ENCODE measurements at regions not wholly inside any gene's neighbourhood (a gene's known extent, or its start where the extent isn't known, plus 50 kb on each side); places are given as distances from the start of the nearest gene placed in this dataset.

DNA sequence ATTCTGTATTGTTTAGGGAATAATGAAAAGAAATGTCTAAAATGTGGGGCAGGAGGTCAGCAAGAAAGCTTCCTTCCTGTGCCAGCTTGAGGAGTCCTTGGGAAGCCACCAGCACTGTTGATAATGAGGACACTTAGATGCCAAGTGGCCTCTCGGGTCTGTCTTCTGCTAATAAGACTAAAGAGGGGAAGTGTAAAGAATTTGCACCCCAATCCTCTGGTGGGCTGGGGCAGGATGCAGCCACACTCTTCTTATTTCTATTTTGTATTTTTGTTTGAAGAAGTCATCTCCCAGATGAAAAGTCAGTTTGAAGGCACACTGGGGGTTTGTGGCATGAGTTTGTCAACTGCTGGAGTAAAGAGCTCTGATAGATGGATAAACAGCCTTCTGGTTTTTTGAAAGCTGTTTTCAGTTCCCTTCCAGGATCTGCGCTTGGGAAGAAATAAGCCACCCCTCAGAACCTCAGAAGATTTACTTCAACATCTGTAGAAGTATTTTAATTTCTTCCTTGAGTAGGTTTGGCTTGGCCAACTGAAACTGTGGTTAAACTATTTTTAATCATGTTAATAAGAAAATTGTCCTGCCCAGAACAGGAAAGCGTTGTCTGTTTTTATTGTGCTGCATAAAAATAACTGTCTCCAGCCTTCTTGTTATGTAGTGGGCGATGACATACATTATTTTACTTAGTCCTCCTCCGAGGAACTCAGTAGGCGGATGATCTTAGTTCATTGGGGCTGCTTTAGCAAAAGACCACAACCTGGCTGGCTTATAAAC lies 128.8 kb upstream of the GPR26 start:
- TF ChIP-seq, protein P1, sequence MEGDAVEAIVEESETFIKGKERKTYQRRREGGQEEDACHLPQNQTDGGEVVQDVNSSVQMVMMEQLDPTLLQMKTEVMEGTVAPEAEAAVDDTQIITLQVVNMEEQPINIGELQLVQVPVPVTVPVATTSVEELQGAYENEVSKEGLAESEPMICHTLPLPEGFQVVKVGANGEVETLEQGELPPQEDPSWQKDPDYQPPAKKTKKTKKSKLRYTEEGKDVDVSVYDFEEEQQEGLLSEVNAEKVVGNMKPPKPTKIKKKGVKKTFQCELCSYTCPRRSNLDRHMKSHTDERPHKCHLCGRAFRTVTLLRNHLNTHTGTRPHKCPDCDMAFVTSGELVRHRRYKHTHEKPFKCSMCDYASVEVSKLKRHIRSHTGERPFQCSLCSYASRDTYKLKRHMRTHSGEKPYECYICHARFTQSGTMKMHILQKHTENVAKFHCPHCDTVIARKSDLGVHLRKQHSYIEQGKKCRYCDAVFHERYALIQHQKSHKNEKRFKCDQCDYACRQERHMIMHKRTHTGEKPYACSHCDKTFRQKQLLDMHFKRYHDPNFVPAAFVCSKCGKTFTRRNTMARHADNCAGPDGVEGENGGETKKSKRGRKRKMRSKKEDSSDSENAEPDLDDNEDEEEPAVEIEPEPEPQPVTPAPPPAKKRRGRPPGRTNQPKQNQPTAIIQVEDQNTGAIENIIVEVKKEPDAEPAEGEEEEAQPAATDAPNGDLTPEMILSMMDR (IDR thresholded peaks at IDR 0.05), result no peak
- TF ChIP-seq EP300 (IDR thresholded peaks at IDR 0.05) (no peak), POLR2AphosphoS5 (IDR thresholded peaks at IDR 0.05) (no peak), POLR2A (IDR thresholded peaks at IDR 0.05) (no peak)
- Histone ChIP-seq H3K9me3 (peaks cover 0 to 3% (median 0%) of the 10 kb centered on the region in 4 donors), H3K27ac (no peak overlapping the region), H3K27me3 (no peaks in the 10 kb centered on the region), H3K4me1 (no peaks in the 10 kb centered on the region), H3K36me3 (no peaks in the 10 kb centered on the region), H3K4me3 (no peak overlapping the region)
- WGBS, 5 donors, result 82 to 88% (median 83%) methylated on average over 6 of the region's 6 CpGs
- intact Hi-C loops (cut with DNase I; ENCODE audit: low total_unique reads), result no loop called here
- DNase-seq, result no peak

DNA sequence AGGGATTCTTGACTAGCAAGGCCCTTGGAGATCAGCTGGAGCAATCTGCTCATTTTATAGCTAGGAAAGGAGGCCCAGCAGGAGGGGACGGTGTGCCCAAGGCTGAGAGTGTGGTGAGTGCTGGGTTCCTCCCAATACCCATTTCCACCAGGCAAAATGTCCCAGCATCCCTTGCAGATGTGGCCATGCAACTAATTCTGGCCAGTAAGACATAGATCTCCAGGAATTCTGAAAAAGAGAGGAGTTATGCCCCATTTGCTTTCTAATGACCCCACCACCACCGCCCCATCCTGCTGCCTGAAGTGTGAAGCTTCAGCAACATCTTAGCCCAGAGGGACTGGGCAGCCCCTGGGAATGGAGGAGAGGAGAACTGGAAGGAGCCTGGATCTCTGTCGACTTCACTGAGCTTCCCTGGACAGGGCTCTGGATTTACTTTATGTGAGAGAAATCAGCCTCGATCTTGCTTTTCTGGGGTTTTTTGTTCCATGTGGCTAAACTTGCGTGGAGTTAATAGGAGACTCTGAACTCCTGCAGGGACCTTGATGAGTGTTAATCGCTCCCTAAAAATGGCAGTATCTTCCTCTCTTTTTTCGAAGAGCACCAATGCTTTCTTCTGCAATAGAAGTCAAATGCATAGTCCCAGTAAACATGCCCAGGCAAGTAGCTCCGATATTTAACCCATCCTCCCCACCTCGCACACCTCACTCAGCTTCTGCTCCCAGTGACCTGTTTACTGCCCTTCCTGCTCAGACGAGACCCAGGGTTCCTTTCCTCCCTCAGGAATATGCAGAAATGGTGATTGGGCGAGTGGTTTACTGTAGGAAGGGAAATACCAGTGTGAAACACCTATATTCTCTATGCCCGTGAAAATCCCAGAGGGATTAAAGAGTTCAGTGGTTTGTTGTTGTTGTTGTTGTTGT lies 127.5 kb upstream of the GPR26 start:
- TF ChIP-seq POLR2A (IDR thresholded peaks at IDR 0.05) (no peak), POLR2AphosphoS5 (IDR thresholded peaks at IDR 0.05) (no peak), EP300 (IDR thresholded peaks at IDR 0.05) (no peak)
- TF ChIP-seq, protein P1 (IDR thresholded peaks at IDR 0.05), result no peak
- H3K36me3 ChIP-seq, result no peaks in the 10 kb centered on the region
- no peaks in the 10 kb centered on the region for H3K4me1 ChIP-seq
- peaks cover 0 to 3% (median 0%) of the 10 kb centered on the region in 4 donors for H3K9me3 ChIP-seq
- 50 to 55% (median 55%) methylated on average over 12 of the region's 12 CpGs for WGBS, 5 donors
- no peak for DNase-seq
- intact Hi-C loops (cut with DNase I; ENCODE audit: low total_unique reads), result no loop called here
- no peak overlapping the region for H3K27ac ChIP-seq
- no peaks in the 10 kb centered on the region for H3K27me3 ChIP-seq
- H3K4me3 ChIP-seq, result no peak overlapping the region

DNA sequence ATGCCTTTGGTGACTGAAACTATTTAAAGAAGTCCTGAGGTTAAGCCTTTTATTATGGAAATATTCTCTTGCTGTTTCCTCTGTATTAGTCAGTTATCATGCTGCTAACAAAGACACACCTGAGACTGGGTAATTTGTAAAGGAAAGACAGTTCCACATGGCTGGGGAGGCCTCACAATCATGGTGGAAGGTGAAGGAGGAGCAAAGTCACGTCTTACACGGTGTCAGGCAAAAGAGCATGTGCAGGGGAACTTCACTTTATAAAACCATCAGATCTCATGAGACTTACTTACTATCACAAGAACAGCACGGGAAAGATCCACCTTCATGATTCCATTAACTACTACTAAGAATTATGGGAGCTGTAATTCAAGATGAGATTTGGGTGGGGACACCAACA lies 121.2 kb upstream of the GPR26 start:
- TF ChIP-seq EP300 (IDR thresholded peaks at IDR 0.05) (no peak), POLR2AphosphoS5 (IDR thresholded peaks at IDR 0.05) (no peak), POLR2A (IDR thresholded peaks at IDR 0.05) (no peak)
- TF ChIP-seq, protein P1 (IDR thresholded peaks at IDR 0.05), result no peak
- intact Hi-C loops (cut with DNase I; ENCODE audit: low total_unique reads), result no loop called here

DNA sequence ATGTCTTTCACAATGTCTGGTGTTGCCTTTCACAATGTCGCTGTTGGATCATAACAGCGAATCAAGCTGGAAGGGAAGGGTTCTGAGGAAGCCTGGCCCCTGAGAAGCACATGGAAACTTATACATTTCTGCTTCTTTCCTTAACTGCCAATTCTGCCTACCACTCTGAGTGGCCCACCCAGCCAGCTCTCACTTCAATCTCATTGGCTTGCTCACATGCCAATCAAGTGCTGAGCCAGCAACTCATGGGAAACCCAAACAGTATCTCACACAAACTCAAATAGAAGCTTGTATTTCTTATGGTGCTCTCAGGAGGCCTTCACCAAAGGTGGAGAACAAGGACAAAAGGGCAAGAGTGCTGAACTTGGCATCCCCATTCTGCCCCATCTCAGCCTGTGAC lies 117.4 kb upstream of the GPR26 start:
- WGBS, 5 donors, result 65 to 100% (median 94%) methylated on average over 1 to 2 of the region's 2 CpGs
- no peak overlapping the region for H3K4me3 ChIP-seq
- peaks cover 0 to 56% (median 4%) of the 10 kb centered on the region in 3 donors for H3K27me3 ChIP-seq
- peaks cover 0 to 6% (median 0%) of the 10 kb centered on the region in 4 donors for H3K9me3 ChIP-seq
- intact Hi-C loops (cut with DNase I; ENCODE audit: low total_unique reads), result no loop called here
- H3K4me1 ChIP-seq, result no peaks in the 10 kb centered on the region
- H3K27ac ChIP-seq, result no peak overlapping the region
- TF ChIP-seq POLR2AphosphoS5 (IDR thresholded peaks at IDR 0.05) (no peak), EP300 (IDR thresholded peaks at IDR 0.05) (no peak), POLR2A (IDR thresholded peaks at IDR 0.05) (no peak)
- TF ChIP-seq, protein P1 (IDR thresholded peaks at IDR 0.05), result no peak
- H3K36me3 ChIP-seq, result no peaks in the 10 kb centered on the region
- no peak for DNase-seq

More for the DNA sequence above, 121.2 kb upstream of the GPR26 start:
- no peaks in the 10 kb centered on the region for H3K36me3 ChIP-seq
- H3K4me3 ChIP-seq, result no peak overlapping the region
- no peaks in the 10 kb centered on the region for H3K4me1 ChIP-seq
- H3K27me3 ChIP-seq, result peaks cover 0 to 21% (median 4%) of the 10 kb centered on the region in 3 donors
- 68 to 86% (median 72%) methylated on average over 3 of the region's 3 CpGs for WGBS, 5 donors
- no peak for DNase-seq
- H3K27ac ChIP-seq, result no peak overlapping the region
- H3K9me3 ChIP-seq, result peaks cover 0 to 9% (median 0%) of the 10 kb centered on the region in 4 donors

All from stomach (tissue), 8 donors.